Gastrocnemius medialis (tissue), 4 donors: ENCODE measurements at regions not wholly inside any gene's neighbourhood (a gene's known extent, or its start where the extent isn't known, plus 50 kb on each side); places are given as distances from the start of the nearest gene placed in this dataset.

Experiments
- POLR2A ChIP-seq, 2 donors: fragments of 450-650 bp; IDR thresholded peaks; one replicate each; pipeline ENCODE4 v1.6.1; 2017; ENCODE audit warnings: antibody characterized with exemption in 2 of 2, mild to moderate bottlenecking in 2 of 2, moderate library complexity in 2 of 2
- TF ChIP-seq, protein P1 (sequence below), 5 experiments: fragments of 450-650 bp in 3 of 5; fragments of 200-600 bp in 2 of 5; sonication (generic) in 2 of 5; IDR thresholded peaks in 4 of 5; conservative IDR thresholded peaks in 1 of 5; 1 replicate in 4 of 5; 2 replicates in 1 of 5; pipeline ENCODE4 v1.5.1; 2016 to 2019; ENCODE audit warnings: antibody characterized with exemption in 5 of 5, mild to moderate bottlenecking in 3 of 5, moderate library complexity in 3 of 5

GRCh38 chr7:84610390-84610789, 415.8 kb upstream of the SEMA3A start:
- TF ChIP-seq, protein P1, sequence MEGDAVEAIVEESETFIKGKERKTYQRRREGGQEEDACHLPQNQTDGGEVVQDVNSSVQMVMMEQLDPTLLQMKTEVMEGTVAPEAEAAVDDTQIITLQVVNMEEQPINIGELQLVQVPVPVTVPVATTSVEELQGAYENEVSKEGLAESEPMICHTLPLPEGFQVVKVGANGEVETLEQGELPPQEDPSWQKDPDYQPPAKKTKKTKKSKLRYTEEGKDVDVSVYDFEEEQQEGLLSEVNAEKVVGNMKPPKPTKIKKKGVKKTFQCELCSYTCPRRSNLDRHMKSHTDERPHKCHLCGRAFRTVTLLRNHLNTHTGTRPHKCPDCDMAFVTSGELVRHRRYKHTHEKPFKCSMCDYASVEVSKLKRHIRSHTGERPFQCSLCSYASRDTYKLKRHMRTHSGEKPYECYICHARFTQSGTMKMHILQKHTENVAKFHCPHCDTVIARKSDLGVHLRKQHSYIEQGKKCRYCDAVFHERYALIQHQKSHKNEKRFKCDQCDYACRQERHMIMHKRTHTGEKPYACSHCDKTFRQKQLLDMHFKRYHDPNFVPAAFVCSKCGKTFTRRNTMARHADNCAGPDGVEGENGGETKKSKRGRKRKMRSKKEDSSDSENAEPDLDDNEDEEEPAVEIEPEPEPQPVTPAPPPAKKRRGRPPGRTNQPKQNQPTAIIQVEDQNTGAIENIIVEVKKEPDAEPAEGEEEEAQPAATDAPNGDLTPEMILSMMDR (IDR thresholded peaks at IDR 0.05 in 4 of 5, conservative IDR thresholded peaks at IDR 0.05 in 1 of 5) = no peak
- no peak for TF ChIP-seq POLR2A (IDR thresholded peaks at IDR 0.05)
